Posterior cingulate gyrus (tissue), 11 donors: ENCODE measurements at regions not wholly inside any gene's neighbourhood (a gene's known extent, or its start where the extent isn't known, plus 50 kb on each side); places are given as distances from the start of the nearest gene placed in this dataset.
"Not testable (repeated sequence)": the region's sequence is repeated elsewhere in the genome, so short reads cannot be mapped to it uniquely, and the experiment has no call there.

Experiments
- DNase-seq, 10 donors: peaks; one replicate each; pipeline versions ENCODE4 v3.0.0 to v3.0.0-alpha.2; 2020 to 2021; ENCODE audit warnings: mixed read lengths in 3 of 10
- intact Hi-C: fragments of 100-400 bp; cut with DNase I; formaldehyde crosslinking; loops from one replicate; pipeline ENCODE4 v1.15.1; 2023

DNA sequence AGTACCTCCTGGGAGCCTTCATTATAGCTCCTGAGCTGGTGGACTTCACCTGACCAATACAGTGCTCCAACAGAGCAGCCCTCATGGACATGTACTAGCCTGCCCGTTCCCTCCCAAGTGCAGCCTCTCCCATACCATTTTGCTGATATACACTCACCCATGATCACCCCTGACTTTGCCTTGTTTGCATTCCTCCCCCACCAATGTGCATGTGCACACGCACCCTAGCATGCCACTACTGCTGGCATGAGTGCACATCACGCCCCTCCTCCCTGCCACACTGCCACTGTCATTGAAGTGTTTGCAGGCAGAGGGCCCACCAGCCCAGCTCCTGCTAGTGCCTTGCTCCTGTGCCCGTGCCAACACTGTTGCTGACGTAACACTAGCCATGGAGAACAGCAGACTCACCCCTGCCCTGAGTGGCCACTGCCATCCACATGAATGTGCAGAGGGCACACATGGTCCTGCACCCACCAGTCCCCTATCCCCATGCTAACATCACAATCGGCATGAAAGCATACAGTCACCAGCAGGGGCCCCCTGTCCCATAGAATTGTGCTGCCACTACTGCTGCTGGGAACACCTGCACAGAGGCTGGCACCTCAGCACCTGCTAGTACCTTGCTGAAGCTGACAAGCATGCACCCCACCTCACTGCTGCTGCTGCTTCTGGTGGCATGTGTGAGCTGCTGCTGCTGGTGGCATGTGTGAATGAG lies 110.3 kb downstream of the SINHCAF start:
- intact Hi-C loops = no loop called here
- DNase-seq = peak in 3 of 10 donors; percentile 39 to 63 (median 57)

DNA sequence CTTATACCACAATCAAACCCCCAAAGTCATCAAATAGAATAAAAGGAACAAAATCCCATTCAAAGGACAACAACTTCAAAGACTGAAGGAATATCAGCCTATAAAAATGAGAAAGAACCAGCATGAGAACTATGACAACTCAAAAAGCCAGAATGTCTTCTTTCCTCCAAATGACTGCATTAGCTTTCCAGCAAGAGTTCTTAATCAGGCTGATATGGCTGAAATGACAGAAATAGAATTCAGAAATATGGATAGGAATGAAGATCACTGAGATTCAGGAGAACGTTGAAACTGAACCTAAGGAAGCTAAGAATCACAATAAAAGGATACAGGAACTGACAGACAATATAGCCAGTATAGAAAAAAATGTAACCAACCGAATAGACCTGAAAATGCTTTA lies 109.5 kb downstream of the SINHCAF start:
- intact Hi-C loops = no loop called here
- DNase-seq = no peak

DNA sequence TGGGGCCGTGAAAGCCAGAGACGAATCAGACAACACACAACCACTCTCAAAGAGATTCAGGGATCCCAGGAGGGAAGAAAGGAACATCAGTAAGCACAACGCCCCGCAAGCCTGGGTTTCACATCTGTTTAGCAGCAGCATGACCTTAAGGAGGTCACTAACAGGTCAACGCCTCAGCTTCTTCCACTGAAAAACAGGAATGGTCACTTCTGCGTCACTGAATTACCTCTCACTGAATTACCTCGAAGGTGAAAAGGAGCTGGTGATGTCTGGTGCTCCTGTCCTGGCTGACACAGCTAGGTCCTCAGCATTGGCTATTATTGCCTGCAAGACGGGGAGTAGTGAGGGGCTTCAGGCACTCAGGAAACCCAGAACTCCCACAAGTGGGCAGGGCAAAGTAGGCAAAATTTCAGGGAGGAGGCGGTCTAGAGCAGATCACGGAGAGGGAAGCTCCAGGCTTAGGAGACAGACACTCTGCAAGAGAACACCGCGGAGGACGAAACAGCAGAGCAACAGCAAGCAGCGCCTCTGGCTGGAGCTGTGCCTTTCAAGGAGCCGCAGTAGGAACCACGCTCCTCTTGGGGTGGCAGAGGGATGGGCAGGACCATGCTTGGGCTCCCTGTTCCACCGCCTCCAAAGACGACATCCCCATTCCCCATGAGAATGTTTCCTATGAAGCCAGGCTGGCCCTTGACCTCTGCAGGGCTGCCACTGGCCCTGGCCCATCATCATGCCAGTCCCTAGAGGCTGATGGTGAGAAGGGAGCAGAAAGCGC lies 108.4 kb downstream of the SINHCAF start:
- intact Hi-C loops = no loop called here
- peak in 3 of 10 donors; percentile 29 to 52 (median 39) for DNase-seq

DNA sequence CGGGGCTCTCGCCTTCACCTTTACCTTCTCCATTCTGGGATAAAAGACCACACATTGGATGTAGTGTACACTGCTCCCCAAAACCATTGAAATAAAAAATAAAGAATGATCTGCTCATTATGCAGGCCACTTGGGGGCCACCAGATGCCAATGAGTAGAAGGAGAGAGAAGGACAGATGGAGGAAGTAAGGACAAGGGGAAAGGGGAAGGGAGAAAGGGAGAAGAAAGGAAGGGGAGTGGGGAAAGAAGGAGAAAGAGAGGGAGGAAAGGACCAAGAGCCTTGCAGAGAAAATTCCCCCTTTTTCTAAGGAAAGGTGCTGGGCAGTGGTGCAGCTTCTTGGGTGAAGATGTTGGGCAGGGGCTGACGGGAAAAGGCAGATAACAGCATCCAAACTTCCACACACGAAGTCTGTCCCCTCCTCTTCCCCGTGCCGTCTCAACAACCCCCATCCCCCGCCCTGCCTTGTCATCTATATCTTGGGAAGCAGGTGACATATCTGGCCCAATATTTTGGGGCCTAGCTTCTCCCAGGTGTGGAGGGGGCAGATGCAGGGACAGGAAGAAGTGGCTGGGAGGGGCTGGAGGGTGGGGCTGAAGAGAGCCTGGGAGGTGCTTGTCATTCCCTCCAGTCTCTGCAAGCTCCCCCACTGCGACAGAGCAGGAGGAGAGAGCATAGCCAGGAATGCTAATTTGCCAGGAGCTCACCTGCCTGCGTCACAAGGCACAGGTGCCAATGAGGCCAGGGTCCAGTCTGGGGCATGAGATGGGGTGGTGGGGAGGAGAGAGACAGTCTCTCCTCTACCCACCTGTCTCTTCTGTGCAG lies 107.5 kb downstream of the SINHCAF start:
- intact Hi-C loops = no loop called here
- DNase-seq = peak in 2 of 10 donors; percentile 44 to 55

DNA sequence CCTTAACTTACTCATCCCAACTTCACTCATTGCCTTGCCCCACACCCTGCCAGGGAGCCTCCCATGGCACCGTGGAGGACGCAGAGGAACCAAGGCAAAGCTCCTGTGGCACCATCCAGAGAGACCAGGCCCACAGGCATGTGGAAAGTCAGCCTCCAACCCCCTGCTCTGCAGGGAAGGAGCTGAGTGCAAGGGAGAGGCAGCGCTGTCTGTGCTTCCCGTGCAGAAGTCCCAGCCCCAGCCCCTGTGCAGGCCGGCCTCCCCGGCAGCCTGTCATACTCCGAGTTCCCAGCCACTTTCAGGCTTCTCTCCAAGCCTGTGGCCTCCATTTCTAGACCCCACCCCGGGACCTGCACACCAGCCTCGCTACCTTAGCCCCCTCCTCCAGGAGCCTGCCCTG lies 106.4 kb downstream of the SINHCAF start:
- DNase-seq = peak in 2 of 10 donors; percentile 44 to 63
- intact Hi-C loops = no loop called here

DNA sequence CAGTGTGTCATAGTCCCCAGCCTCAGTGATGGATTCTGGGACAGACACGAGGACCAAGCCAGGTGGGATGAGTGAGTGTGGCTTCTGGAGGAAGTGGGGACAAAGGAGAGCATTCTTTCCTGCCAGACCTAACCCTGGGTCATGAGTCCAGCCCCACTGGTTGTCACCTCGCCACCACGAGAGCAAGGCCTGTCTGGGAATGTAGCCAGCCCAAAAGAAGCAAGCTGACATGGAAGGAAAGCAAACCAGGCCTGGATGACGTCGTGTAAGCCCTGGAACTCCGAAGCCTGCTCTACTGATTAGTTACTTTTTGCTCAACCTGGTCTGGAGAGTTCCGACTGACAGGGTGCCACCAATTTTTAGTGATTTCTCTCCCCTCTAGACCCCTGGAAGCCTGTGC lies 105.9 kb downstream of the SINHCAF start:
- intact Hi-C loops = no loop called here
- peak in 1 of 10 donors; percentile 45 for DNase-seq

DNA sequence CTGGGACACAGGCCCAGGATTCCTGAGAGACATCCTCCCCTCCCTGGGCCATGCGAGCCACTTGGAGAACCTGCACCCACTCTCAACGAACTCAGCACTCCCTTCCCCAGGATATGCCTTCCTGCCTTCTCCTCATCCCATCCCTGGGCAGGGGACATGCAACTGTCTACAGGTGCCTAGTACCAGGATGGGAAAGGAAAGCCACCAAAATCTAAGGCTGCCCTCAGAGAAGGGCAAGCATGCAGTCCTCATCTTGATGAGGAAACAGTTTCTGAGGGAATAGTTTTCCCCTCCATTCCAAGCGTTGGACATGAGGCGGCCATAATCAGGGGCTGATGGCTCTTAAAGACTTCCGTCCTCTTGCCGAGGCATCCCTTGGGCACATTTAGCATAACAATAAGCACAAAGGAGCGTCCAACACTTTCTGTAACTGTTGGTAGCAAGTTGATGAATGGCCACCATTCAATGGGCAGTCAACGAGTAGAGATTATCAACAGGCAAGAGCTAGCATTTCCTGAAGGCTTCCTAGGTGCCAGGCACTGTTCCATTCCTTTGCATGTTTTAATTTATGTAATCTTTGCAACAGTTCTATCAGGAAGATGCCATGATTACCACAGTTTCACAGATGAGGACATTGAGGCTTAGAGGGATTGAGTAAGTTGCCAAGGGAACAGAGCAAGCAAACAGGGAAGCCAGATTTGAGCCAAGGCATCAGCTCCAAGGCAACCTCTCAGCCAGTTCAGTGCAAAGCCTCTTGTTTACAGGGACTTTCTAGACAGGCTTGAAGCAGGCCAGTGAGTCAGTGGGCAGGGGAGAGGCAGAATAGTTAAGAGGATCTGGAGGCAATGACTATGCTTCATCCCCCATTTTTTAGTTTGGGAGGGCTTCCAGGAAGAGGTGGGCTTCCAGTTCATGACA lies 105.1 kb downstream of the SINHCAF start:
- intact Hi-C loops = no loop called here
- peak in 2 of 10 donors; percentile 49 to 65 for DNase-seq

DNA sequence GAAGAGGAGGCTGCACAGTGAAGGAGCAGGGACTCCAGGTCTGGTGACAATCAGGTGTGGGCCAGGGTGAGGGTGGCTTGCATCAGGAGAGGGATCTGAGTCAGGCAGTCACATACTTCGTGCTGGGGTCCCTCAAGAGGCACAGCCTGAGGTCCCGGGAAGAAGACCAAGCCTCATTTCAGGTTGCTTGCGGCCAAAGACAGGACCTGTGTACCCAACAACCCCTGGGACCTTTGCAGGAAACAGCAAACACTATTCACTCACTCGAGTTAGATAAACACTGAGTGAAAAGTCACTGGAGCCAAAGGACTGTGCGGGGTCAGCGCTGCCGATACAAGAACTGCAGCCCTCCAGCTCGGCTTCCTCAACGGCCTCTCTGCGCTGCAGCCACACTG lies 104.4 kb downstream of the SINHCAF start:
- intact Hi-C loops = no loop called here
- peak in 1 of 10 donors; percentile 52 for DNase-seq

DNA sequence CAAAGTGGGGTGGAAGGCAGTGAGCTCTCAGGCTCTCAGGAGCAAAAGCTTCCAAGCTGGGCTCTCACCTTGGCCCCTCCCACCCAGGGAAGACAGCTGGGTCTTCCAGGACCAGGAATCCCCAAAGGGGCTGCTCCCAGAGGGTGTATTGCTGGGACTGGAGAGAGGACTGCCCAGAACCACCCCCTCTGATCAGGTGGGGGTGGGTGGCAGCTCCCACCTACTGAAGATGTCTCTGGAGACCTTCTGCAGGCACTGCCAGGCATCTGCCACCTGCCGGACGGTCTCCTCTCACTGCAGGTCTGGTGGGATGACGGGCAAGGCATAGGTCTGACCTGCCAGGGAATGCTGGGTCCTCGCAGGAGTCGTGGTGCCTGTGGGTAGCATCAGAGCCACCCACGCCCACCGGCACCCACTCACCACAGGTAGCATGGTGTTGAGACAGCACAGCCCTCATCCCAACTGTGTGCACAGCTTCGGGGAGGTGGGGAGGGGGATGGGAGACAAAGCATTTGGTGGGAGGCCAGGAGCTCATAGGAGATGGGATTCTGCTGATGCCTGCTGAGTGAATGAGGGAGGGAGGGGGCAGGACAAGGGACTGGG lies 103.2 kb downstream of the SINHCAF start:
- DNase-seq = peak in 2 of 10 donors; percentile 40 to 55
- intact Hi-C loops = no loop called here

DNA sequence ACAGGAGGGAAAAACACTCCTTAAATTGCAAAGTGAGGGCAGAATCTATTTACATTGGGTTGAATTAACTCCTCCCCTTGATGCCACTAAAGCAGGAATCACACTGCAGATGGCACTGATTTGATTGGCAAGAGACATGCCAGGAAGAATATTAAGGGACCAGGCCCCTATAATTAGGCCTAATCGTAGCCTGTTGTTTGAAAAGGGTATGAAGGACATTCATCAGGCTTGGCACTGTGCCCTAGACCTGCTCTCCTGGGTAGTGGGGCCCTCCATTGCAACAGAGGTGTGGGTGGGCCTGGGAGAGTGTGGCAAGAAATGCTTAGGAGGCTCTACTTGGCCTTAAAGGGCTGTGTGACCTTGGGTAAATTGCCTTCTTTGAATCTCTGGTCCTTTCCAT lies 102.3 kb downstream of the SINHCAF start:
- intact Hi-C loops = not testable (repeated sequence)
- peak in 2 of 10 donors; percentile 24 to 31 for DNase-seq

DNA sequence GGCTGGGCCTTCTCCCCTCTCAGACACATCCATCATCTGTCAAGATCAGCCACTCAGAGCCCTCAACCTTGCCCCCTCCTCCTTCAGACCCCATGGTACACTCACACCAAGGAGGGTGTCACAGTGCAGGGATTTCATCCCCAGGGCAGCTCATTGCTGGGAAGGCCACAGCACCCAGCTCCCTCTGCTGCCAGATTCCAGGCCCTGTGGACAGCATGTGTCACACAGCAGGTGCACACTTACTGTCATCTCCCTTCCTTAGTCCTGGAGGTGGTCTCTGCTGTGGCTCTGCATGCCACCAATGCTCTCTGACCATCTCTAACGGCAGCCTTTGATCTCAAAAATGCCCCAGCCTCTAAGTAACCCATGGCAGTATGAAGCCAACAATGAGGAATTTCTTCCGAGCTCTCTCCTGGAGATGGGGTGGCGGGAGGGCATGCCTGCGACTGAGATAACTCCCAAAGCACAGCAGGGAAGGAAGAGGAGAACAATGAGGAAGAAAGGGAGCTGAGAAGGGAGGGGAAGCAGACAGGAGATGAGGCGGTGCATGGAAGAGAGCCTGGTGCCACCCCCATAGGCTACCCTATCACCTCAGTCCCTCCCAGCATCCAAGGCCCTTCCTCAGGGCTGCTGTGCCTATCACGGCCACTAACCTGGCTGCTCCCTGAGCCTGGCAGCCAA lies 101.0 kb downstream of the SINHCAF start:
- intact Hi-C loops = no loop called here
- DNase-seq = peak in 1 of 10 donors; percentile 70

DNA sequence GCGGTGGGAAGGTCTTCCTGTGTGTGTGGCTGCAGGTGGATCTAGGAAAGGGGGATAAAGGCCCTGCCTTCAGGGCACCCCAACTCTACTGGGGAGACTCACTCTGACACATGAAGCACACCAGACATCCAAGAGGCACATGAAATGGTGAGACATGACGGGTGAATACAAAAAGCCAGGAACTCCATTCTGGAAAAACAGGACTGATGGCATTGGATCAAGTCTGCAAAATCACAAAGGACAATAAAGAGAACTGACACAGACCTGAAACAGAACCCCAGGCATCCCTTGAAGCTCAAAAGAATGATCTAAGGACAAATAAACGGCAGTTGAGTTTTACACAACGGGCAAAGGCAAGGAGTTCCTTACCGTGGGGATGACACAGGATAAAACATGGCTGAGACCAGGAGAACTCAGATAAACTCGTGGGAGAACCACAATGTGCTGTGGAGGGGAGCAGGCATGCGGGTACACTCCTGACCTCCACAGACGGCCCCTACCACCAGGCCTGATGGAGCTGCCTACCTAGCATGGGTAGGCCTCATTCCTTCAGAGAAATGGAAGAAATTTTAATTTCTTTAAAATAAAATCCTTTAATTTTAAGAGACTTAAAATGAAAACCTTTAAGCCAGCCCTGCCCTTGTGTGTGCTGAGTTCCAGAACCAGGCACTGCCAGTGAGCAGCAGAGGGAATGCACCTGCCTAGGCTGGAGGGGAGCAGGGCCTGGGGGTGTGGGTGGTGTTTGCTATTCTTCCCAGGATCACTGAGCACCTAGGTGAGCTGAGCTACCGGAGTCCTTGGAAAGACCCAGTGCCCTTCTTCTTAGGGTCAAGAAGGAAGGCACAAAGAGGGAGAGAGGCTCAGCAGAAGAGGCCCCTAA lies 100.1 kb downstream of the SINHCAF start:
- peak in 2 of 10 donors; percentile 55 to 63 for DNase-seq
- intact Hi-C loops = no loop called here

DNA sequence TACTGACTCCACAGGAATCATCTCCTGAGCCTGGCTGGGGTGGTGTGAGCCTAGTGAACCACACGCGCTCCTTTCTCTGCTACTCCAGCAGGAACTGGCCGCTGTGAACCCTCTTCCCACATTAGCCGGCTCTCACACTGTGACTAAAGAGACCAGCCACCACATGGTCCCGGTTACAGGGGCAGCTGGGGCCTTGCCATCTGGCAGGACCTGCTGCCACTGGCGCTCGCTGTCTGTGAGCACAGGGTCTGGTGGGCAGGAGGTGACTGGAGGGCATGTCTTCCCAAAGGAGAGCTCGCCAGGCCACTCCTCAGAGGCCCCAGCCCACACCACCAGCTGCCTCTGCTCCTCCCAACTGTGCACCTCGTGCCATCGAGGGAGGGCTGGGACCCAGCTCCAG lies 99.3 kb downstream of the SINHCAF start:
- intact Hi-C loops = no loop called here
- DNase-seq = peak in 4 of 10 donors; percentile 30 to 76 (median 72)

DNA sequence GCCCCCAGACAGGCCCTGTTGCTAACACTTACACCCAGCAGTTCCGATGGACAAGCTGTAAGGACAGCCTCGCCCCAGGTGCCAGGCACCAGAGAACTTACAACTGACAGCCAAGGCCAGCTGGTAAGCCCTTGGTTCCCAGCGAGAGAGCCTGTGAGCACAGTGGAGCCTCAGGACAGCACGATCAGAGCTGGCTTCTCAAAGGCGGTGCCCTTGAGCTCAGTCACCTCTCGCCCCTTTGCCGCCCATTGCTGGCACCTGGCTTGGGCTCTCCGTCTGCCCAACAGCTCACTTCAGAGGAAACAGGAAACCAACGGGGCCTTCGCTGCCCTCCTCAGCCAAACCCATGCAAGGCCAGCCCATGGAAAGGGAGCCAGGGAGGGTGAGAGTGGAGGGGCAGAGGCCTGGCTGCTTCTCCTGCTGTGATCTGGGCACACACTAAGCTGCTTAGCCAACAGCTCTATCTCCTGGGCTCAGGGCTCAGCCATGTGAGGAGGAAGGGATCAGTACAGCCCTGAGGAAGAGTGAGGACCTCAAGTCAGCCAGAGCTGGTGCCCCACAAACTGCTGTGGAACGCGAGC lies 98.5 kb downstream of the SINHCAF start:
- DNase-seq = peak in 2 of 10 donors; percentile 54 to 67
- intact Hi-C loops = no loop called here

DNA sequence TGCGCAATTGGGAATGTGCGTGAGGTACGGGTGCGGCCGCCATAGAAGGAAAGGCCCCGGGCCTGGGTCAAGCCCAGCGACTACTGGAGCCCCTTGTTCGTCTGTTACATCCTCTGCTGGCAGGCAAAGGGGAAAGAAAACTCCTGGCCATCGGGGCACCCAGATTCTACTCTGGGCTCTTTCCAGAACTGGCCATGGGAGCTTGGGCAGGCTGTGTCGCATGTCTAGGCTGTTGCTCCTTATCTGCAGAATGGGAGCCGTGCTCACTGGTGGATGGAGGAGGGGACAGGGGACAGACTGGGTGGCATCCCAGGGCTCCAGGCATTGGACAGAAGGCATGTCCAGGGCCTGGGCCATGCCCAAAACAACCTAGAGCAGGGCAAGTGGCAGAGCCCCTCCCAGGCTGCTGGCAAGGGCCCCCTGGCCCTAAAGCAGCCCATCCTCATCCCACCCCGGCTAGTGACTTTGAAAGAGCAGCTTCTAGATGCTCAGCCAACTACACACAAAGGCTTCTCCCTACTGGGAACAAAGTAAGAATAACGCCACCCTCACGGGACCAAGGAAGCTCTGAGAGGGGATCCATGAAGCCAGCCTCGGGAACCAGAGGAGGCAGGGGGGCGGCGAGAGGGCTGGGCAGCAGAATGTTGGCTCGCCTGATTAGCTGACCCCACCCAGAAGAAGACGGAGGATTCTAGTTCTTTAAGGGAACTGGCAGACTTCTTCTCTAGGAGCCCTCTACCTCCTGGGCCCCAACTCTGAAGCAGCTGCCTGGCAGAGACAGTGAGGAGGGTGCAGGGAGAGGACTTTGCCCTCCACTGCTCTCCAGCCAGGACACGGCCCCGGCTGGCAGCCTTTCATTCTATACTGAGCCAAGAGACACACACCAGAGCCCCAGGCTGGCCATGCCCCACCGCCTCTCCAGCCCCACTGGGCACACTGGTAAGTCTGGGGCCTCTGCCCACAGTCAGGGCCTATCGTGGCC lies 96.8 kb downstream of the SINHCAF start:
- peak in 4 of 10 donors; percentile 36 to 85 (median 57) for DNase-seq
- intact Hi-C loops = no loop called here

DNA sequence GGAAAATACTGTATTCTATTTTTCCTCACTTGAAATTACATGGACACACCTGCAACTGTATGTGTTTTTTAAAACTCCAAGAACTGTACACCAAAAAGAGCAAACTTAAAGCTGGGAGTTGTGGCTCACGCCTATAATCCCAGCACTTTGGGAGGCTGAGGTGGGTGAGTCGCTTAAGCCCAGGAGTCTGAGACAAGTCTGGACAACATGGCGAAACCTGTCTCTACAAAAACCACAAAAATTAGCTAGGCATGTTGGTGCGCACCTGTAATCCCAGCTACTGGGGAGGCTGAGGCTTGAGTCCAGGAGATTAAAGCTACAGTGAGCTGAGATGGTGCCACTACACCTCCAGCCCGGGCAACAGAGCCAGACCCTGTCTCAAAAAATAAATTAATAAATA lies 95.9 kb downstream of the SINHCAF start:
- no peak for DNase-seq
- intact Hi-C loops = no loop called here
